Epidermal melanocyte (primary cell): ENCODE measurements at regions not wholly inside any gene's neighbourhood (a gene's known extent, or its start where the extent isn't known, plus 50 kb on each side); places are given as distances from the start of the nearest gene placed in this dataset.
A peak's percentile ranks its signal among the peaks of the same experiment; 100 is the strongest.

Experiments
- DNase-seq: peaks from one replicate; pipeline ENCODE4 v3.0.0; 2011; ENCODE audit warnings: low spot score; ENCODE audit not compliant: insufficient read length

DNA sequence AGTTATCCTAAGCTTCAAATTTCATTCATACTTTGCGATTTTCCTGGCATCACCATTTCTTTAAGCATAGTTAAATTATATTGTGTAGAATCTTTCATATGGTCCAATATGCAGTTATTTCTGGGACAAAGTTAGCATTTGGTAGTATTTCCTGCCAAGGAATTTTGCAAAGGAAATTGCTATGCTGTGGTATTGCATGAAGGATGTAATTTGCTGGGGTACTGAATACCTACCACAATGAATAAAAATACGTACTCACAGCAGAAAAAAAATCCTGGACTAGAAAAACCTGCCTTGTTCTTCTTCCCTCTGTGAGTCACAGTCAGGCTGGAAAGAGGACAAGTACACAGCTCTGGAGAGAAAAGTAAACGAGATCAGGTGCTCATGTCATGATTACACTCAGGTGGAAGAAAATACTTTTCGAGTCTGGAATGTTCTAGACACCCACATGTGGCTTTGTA is 241.2 kb downstream of the PTBP2 start:
- no peak for DNase-seq

DNA sequence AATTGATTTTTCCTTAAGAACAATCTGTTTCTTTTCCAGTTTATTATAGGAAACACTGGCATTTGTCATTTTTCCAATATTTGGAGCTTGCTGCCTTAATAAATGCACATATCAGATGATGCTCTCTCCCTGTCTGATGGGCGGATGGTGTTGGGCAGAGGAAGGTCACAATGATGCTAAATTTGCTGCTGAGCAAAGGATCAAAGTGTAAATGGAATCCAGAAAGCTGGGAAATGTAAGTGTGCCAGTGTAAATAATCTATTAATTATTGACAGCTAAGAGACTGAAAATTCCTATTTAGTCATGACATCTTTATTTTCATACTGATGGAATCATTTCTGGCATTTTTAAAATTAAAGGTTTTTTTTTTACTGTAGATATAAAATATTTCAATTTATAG is 243.2 kb downstream of the PTBP2 start:
- DNase-seq, result no peak

DNA sequence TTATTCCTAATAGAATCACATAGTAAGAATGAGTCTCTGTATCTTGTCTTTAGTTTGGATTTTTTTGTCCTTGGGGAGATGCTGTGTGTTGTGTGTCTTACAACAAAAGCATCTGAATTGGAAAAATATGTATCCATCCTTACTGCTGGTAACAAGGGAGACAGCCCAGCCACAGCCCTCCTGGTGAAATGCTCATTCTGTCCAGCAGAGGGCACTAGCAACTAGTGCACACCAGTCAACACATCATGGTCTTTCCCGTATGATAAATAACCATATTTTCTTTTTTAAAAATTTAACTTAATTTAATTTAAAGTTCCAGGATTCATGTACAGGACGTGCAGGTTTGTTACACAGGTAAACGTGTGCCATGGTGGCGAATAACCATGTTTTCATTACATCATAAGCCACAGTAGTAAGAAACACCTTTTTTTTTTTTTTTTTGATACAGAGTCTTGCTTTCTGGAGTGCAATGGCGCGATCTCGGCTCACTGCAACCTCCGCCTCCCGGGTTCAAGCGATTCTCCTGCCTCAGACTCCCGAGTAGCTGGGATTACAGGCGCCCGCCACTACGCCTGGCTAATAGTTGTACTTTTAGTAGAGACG is 245.1 kb downstream of the PTBP2 start:
- DNase-seq, result peak; percentile 22

DNA sequence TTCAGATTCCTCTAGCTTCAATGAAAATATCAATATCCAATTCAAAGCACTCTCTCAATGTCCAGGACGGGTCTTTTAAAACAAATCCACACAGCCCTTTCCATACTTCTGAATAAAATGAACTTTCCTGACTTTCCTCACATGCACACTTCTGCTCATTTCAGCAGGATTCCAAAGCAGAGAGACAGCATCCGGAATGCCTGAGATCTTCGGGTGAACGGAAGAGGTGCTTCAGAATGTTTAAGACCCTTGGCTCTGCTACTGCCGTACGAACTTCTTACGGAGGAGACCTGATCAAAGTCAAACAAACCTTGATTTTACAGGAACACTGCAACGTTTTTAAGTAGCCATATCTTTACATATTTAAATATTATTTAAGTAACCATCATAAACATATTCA is 245.7 kb downstream of the PTBP2 start:
- no peak for DNase-seq

DNA sequence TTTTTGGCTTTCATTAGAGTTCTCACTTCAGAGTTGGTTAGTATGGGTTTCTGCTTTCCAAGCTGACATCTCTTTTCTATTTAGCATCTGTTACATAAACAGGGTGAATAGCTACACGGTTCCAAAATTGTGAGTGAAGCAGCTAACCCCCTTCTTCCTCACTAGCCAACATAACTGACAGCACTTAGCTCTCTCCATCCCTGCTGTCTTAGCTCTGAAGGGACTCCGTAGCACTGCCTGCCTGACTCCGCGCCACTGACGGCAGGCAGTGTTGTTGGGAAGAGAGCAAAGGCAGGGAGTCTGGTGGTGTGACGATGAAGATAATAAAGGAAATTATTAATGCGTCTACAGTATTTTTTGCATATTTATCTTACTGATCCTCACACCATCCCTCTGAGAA is 247.0 kb downstream of the PTBP2 start:
- no peak for DNase-seq

DNA sequence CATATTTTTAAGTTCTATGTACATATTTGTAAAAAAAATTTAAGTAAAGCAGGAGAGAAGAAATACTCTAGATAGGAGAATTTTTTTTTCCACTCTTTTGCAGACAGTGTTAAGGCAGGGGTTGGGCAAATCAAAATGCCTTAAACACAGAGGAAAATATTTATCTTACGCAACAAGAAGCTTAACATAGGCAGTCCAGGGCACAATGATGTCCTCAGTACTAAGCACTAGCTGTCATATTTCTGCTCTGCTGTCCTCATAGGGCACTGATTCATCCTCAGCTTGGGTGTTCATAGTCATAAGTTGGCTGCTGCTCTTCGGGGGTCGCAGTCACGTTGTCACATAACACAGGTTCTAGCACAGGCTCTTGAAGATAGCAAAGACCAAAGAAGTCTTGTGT is 247.4 kb downstream of the PTBP2 start:
- DNase-seq, result no peak

DNA sequence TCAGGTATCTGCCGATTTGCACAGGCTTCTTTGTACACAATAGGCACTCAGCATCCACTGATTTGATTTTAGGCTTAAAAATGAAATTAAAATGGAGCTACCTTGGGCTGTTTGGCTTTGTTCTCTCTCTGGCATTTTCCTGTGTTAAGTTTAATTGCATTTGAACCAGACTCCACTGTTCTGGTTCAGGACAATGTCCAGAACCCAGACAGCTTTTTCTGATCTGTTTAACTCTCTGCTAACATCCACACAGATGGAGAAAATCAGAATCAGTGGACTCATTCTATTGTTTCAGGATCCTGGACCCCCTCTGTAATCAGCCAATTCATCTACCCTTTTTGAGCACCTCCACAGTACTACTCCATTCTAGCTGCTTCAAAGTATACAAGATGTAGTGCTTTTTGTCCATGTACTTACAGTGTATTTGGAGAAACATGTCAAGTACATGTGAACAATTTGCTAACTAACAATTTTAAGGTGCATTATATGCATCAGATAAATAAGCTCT is 248.1 kb downstream of the PTBP2 start:
- no peak for DNase-seq

DNA sequence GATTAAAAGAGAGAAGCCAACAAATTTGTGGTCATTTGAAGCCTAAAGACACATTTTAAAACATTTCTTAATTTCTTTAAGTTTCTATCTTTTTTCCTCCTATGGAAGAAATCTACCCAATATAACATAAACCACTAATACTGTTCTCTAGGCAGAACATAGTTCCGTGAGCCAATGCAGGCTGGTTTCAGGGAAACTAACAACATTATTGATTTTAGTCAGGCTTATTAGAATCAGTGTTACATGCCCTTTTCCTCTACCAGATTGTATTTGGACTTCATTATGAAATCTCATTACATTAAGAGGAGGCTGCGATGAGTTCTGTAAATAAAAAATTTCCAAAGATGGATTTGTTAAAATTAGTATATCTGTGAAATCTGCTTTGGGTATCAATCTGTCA is 249.9 kb downstream of the PTBP2 start:
- no peak for DNase-seq

DNA sequence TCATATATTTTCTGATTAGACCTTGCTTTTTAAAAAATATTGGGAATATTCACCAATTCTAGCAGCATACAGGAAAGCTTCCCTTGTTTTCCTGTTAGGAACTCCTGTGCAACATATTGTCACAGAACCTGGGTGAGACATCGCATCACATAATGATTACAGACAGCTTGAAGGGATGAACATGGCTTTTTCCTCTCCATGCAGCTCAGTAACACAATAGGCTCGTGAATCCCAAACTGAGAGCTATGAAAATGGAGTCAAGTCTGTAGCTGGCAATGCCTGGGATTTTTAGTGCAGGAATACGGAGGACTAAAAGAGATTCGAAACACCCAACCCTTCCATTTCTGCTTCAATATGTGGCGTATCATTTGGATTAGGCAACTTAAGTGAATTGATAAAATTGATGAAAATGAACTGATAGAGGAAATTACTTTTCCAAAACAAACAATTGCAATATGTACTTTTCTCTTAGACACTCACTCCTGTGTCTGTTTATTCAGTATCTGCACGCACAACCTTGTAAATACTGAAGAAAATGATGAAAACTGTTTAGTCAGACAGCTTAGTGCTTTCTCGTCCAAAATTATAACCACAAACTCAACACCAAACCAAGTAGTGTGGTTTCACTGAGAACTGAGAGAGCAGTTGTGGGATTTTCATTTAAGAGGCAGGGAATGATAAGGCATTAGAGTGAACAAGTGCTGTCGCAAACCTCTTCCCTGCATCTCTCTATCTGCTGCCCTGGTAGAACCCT is 250.4 kb downstream of the PTBP2 start:
- no peak for DNase-seq

DNA sequence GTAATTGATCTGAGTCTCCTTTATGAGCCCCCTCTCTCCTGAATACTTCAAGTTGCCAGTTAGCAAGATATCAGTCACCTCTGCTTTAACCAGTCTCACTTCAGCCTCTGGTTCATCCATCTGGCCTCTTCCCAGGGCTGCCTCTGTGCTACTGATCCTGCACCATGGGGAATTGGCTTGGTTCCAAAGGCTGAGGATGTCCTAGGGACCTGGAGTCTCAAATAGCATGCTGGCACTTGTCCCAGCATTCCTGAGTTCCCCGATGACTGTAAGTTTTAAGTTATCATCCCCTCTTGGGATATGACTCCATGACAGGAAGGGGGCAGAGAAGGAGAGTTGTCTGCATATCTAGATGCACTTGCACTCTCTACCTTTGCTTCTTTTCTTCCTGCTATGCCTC is 252.0 kb downstream of the PTBP2 start:
- DNase-seq, result no peak

DNA sequence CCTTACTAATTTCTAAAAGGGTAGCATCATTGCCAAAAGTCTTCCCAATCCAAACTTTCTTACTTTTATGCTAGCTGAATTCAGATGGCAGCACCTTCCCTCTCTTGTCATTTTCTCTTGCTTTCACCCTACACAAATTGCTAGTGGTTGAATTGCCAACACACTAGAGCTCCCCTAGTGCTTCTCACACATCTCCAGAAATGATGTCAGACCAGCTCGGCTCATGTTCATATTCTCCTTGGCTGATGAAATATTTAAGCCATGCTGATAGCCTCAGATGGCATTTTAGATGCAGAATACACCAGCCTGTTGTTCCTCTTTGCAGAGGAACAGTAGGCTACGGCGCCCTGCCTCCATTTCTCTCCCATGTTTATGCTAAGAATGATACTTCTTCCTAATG is 256.9 kb downstream of the PTBP2 start:
- no peak for DNase-seq

DNA sequence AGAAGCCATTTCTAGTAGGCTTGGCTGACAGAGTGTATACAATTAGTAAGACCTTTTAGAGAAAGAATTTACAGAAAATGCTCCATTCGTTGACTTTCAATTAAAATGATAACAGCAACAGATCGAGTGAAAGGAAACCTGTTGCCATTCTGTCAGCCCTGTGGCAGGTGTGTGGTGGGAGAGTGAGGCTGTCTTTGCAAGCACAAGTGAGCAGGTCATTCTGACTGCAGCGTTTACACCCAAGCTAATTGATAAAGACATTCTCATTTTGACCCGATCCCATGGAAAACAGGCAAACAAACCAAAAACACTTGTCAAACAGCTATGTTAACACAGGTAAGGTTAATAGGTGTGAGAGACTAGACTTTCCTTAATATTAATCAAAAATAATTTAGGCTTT is 257.3 kb downstream of the PTBP2 start:
- DNase-seq, result no peak

DNA sequence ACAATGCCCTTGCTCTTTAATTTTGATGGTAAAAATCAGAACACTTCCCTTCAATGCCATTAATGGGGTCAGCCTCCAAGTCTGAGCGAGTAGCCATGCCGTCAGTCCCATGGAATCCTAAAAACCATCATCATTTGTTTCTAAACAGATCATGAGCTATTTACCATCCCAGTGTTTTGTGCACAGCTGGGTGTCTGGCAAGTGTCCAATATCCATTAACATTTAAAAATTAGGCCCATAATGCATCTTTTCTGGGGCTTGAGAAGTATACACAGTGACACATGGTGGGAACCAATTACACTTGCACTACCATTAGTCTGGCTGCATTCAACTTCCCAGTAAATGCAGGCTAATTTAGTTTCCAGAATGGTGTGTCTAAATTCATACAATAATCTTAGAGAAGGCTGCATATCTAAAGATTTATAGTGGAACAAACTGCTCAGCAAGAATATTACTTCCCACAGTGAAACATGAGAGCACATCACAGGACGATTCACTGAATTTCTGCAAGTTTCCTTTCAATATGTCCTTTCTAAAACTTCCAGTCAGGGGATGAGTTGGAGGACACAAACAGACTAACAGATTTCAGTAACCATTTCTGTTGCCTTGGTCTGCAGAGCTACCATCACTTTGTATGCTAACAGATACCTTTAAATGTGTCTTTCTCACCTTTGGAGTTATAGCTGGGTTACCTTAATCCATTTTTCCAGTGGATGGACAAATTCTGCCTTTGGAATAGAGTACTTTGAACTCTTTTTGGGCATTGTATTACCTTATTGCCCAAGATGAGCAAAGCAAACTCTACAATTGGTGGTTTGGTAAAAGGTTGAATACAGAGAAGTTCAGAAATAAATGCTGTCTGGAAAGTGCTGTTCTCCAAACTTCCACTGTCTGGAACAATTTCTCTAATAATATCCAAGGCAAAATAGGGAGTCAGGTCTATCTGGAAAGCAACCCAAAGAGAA is 258.0 kb downstream of the PTBP2 start:
- DNase-seq, result no peak

DNA sequence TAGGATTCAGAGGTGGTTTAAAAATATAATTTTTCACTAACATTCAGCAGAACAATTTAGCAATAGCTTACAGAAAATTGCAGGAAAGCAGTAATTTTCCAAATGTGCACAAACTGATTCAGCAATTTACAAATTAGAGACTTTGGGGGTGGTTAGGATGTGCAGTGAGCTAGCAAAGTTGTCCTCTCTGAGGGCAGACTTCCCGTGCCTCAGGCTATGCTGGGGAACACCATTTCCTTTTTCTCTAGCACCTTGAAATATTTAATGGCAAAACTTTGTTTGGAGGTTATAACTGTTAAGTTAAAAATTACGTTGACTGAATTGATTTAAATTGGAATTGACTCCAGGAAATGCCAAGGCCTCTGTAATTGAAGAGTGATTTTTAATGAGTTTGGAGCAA is 258.9 kb downstream of the PTBP2 start:
- no peak for DNase-seq

DNA sequence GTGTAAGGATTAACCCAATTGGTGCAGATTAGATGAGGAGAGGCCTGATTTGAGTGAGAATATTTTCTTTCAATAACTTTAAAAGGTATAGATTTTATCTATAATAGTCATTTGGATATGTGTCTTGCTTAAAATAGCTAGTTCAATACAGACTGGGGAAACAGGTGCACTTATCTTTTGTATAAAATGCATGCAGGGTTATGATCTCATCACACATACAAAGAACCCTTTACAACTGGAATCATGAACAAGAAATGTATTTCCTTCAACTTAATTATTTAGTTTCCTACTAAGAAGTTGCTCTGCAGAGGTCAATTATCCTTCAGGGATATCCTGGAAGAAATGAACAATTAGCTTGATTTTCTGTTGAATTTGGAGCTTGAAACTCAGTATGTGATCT is 259.6 kb downstream of the PTBP2 start:
- DNase-seq, result no peak

DNA sequence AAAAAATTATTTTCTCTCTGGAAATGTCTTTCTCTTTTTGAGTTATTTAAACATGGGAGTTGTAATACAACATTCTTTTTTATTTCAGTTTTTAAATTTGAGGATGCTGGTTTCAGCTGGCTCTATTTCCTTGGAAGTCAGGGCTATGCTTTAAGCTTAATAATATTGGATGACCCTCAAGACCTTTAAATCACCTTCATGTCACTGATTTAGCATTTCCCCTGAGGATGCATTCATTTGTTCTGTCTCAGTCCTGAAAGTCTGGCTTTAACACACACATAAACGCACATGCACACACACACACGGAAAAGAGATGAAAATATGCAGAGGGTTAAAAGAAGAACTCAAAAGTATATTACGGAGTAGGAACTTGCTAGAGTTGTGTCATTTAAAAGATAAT is 260.5 kb downstream of the PTBP2 start:
- DNase-seq, result no peak

DNA sequence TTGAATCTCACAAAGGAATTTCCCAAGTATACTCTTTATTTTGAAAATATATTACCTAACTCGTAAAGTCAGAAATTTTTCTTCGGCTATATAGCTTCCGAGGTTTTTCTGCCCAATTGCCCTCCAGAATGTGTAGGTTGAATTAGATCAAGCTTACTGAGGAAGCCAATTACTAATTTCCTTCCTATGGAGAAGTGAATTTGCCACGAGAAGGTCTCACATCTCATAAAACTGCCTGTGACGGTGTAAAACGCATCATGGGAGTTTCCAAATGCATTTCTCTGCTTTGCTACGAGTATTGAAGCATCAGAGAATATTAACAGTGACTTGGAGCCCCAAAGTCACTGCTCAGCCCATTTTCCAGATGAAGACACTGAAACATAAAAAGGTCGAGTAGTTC is 262.3 kb downstream of the PTBP2 start:
- no peak for DNase-seq

DNA sequence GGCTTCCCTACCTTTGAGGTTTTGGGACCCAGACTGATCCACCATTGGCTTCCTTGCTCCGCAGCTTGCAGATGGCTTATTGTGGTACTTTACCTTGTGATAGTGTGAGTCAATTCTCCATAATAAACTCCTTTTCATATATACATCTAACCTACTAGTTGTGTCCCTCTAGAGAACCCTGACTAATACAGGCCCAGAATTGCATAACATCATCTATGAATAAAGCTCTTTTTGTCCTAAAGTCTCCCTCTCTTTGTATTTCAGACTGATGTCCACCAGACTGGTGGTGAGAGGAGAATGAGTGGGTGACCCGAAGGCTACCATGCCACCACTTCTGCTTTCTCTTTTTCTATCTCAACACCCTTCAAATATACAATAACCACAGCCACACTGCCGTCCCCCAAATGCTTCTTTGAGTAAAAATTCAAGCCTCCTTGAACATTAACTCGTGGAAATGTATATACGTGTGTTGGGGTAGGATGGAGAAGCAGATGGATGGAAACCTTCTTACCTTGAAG is 265.7 kb downstream of the PTBP2 start:
- no peak for DNase-seq

DNA sequence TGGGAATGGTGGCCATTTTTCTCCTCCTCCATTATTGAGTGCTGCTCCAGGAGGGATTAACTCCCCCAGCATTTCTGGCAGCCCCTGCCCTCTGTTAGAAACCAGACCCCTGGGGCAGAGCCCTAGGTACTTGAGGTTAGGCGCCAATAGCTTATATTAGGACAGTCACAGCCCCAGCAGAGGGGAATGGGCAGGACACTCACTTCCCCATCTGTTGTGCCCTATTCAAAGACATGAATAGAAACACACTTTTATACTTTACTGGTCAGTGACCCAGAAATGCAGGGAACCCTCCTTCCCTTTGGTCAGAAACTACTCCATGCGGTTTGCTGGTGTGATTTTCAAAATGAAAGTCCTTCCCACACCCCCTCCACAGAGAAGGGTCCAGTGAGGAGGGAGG is 267.7 kb downstream of the PTBP2 start:
- no peak for DNase-seq

DNA sequence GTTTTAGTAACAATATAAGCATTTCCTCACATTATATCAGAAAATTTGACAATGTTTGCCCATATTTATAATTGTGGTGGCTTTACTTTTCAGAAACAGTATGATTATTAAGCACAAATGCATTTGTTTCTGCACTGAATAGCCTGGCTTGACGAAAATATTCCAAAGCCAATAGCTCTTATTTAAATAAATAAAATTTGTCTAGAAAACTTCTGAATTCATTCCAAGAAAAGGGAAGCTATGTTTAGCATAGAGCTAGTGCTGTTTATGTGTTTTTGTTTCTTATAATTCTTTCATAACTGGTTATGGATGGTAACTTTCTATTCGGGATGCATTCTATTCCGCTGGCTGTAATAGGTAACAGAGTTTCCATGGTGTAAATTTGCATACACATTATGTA is 268.6 kb downstream of the PTBP2 start:
- no peak for DNase-seq

DNA sequence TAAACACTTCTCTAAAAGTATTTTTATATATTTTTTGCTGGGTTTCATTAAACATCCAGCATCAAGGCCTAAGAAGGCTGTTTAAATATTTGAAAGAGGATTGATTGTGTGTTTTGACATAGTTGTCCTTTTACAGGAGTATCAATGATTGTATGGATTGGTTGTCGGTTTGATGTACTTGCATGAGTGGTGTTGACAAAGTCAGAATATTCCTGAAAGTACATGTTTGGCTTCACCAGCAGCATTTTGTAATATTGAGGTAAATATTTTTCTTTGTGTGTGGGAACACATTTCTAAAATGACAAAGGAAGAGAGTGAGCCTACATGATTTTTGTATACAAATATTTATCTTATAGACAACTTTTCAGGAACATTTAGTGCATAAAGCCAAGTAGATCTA is 269.7 kb downstream of the PTBP2 start:
- no peak for DNase-seq

DNA sequence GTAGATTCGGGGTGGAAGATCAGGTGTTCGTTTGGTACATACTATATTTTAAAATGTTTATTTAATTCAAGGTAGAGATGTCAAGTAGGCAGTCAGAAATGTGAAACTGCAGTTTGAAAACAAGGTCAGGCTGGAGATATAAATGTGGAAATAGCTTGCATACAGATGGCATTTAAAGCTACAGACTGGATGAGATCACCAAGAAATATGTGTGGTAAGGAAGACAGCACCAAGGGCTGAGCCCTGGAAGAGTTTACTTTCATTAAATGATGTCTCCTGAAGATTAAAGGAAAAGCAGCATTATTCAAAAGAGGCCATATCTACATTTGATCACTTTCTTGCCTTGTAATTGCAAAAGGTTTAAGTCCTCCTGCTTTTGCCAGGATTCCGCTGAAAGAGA is 271.3 kb downstream of the PTBP2 start:
- DNase-seq, result no peak
